Astrocyte of the cerebellum (primary cell): ENCODE measurements at regions not wholly inside any gene's neighbourhood (a gene's known extent, or its start where the extent isn't known, plus 50 kb on each side); places are given as distances from the start of the nearest gene placed in this dataset.

Source experiments
- DNase-seq: peaks from one replicate; pipeline ENCODE4 v3.0.0-alpha.2; 2011; ENCODE audit warnings: low read depth
- H3K4me3 ChIP-seq: 2 replicates; pipeline ENCODE4 v1.5.1; 2011; ENCODE audit warnings: mild to moderate bottlenecking, low read depth, low read length, moderate library complexity
- CTCF ChIP-seq: IDR thresholded peaks from 2 replicates; pipeline ENCODE4 v1.5.1; 2012; ENCODE audit warnings: low read length, low read depth, moderate library complexity, mild to moderate bottlenecking; ENCODE audit errors: missing control alignments
- in situ Hi-C: cut with HindIII; loops from 2 replicates; pipeline ENCODE4 v1.10.0; 2017; ENCODE audit warnings: low sequenced_read_pairs

DNA sequence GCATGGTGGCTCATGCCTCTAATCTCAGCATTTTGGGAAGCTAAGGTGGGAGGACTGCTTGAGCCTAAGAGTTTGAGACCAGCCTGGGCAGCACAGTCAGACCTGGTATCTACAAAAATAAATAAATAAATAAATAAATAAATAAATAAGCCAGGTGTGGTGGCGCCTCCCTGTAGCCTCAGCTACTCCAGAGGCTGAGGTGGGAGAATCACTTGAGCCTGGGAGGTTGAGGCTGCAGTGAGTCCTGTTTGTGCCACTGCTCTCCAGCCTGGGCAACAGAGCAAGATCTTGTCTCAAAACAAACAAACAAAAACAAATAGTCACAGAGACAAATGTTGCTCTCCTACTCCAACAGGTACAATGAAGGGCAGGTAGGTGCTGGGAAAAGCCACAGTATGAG lies 242.4 kb upstream of the POU3F1 start:
- DNase-seq, result no peak
- no peak for TF ChIP-seq CTCF
- no peak overlapping the region for H3K4me3 ChIP-seq
- in situ Hi-C loops, result no loop called here

- in situ Hi-C loops, result no loop called here
- no peak for TF ChIP-seq CTCF
- DNase-seq, result no peak
- no peak overlapping the region for H3K4me3 ChIP-seq
Measured at GRCh38 chr1:38287547-38287946, 241.0 kb upstream of the POU3F1 start.

GRCh38 chr1:38287036-38287435 lies 240.4 kb upstream of the POU3F1 start:
- in situ Hi-C loops, result no loop called here
- no peak overlapping the region for H3K4me3 ChIP-seq
- TF ChIP-seq CTCF, result no peak
- no peak for DNase-seq

DNA sequence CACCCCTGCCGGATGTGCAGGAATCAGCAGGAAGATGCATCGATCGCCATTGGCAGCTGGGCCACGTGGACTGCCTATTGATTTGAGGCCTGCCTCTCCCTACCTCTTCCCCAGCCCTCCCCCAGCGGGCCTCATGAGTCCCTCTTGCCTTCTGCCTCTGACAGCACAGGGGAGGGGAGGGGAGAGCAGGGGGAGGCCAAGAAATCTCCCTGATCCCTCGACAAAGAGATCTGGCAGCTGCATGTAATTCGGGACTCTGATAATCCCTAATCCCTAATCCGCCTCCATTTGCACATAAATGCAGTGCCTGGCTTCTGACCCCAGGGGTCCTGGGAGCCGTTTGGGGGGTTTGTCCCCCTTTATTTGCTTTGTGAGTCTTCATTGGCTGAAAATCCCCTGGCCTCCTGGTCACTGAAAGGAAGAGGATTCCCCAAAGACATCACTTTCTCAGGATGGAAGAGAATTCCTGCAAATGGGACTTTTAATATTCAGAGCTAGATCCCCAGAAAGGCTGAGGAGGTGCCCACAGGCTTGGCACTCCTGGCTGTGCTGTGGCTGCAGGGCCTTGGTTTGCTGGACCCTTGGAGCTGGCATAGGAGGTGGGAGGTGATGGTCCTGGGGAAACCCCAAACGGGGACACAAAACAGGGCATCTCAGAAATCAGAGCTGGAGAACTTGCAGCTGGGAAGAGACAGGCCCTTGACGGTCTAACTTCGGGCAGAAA lies 239.4 kb upstream of the POU3F1 start:
- in situ Hi-C loops, result no loop called here
- TF ChIP-seq CTCF, result no peak
- no peak for DNase-seq

DNA sequence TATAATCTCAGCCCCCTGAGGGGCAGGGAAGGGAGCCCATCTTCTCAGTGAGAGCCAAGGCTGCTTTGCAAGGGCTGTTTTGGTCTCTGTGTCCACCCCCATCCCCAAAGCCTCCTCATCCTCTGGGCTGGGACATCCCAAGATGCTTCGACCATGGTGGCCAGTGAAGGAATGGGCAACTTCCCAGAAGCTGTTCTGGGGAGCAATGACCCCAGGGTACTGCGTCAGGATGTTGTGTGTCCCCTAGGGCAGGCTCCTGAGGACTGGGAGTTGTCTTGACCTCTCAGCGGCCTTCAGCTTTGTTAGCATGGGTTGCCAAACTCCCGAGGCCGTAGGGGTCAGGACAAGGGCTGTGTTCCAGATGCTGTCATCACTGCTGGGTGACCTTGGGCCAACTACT lies 238.4 kb upstream of the POU3F1 start:
- H3K4me3 ChIP-seq, result no peak overlapping the region
- in situ Hi-C loops, result no loop called here
- DNase-seq, result no peak
- TF ChIP-seq CTCF, result no peak

More for the DNA sequence above, 239.4 kb upstream of the POU3F1 start:
- H3K4me3 ChIP-seq, result no peak overlapping the region

DNA sequence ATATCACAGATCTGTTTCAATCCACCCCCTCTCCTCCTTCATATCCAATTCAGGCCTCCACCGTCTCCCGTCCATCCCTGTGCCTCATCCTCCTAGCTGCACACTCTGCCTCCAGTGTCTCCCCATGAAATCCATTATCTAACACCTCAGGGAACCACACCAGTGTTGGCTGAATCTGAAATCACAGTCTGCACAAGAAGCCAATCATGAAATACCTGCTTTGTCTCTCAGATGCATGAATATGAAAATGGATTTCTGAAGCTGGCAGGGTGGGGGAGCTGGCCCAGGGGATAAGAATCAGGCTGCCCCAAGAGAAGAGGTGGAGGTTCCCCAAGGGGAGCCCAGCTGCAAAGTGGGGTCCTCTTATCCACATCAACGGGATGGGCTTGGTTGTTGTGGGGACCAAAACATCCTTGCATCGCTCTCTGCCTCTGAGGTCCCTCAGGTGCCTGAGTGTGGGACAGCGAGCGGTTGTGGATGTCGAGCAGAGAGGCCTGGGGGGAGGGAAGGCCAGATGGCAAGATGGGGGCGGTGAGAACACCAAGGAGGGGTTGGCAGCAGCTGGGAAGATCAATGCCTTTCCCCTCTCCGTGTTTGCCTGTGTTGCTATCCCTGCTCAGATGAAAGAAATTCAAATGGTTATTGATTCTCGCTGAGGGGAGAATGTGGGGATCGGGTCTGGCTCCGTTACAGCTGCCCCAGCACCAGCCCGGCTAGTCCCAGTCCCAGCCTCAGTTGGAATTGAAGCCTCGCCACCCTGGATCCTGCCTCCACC lies 237.3 kb upstream of the POU3F1 start:
- no peak for DNase-seq
- TF ChIP-seq CTCF, result no peak
- H3K4me3 ChIP-seq, result no peak overlapping the region
- in situ Hi-C loops, result no loop called here
